ENCODE measurements at regions not wholly inside any gene's neighbourhood (a gene's known extent, or its start where the extent isn't known, plus 50 kb on each side); places are given as distances from the start of the nearest gene placed in this dataset.
"Not testable (repeated sequence)": the region's sequence is repeated elsewhere in the genome, so short reads cannot be mapped to it uniquely, and the experiment has no call there.

DNA sequence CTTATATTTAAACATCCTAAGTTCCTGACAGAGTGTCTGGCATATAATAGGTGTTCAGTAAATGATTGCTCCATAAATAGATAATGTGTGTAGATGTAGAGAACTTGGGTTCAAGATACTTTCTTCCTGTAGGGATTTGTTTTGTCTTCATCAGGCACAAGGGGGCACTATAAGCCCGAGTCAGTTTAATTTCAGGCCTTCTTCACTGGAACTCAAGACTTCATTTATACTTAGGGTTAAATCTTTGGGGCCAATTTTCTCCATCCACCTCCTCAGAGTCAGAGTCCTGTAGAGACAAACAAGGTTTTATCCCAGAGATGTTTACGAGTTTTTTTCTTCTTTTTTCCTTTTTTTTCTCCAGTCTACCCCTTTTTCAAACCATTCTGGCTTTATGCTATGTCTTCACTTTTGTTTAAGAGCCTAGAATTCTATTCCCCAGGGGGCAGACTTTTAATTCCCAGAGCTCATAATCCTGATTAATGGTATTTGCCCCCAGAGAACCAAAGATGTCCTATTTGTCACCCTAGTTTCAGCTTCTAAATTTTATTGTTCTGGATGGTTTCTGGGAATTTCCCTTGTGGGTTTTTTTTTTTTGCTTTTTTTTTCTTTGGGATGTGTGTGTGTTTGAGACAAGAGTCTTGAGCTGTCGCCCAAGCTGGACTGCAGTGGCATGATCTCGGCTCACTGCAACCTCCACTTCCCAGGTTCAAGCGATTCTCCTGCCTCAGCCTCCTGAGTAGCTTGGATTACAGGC lies 88.4 kb downstream of the HFE start:
- DNase-seq: no peak

GRCh38 chr6:26179675-26180074 lies 92.4 kb downstream of the HFE start:
- DNase-seq: no peak

- no peak for DNase-seq
Measured at GRCh38 chr6:26180346-26180745, 93.1 kb downstream of the HFE start.

GRCh38 chr6:26183237-26183580 lies 96.0 kb downstream of the HFE start:
- DNase-seq: no peak

GRCh38 chr6:26183581-26184366 lies 96.5 kb downstream of the HFE start:
- no peak for DNase-seq

- DNase-seq: no peak
Measured at GRCh38 chr6:26184367-26184891, 97.2 kb downstream of the HFE start.

- no peak for DNase-seq
Measured at GRCh38 chr6:26185004-26185403, 97.8 kb downstream of the HFE start.

GRCh38 chr6:26185802-26186201 lies 98.6 kb downstream of the HFE start:
- DNase-seq: no peak

DNA sequence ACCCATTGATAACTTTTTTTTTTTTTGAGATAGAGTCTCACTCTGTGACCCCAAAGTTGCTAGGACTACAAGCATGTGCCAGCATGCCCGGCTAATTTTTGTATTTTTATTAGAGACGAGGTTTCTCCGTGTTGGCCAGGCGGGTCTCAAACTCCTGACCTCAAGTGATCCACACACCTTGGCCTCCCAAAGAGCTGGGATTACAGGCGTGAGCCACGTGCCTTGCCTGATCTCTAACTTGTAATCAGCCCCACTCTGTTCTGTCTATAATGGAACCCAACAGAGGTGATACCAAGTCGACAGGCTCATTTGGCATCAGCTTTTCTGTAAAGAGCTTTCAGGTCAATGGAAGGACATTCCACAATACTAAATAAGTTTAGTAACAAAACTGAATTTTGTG lies 99.4 kb downstream of the HFE start:
- DNase-seq: no peak

GRCh38 chr6:26187292-26187691 lies 100.1 kb downstream of the HFE start:
- DNase-seq: no peak

DNA sequence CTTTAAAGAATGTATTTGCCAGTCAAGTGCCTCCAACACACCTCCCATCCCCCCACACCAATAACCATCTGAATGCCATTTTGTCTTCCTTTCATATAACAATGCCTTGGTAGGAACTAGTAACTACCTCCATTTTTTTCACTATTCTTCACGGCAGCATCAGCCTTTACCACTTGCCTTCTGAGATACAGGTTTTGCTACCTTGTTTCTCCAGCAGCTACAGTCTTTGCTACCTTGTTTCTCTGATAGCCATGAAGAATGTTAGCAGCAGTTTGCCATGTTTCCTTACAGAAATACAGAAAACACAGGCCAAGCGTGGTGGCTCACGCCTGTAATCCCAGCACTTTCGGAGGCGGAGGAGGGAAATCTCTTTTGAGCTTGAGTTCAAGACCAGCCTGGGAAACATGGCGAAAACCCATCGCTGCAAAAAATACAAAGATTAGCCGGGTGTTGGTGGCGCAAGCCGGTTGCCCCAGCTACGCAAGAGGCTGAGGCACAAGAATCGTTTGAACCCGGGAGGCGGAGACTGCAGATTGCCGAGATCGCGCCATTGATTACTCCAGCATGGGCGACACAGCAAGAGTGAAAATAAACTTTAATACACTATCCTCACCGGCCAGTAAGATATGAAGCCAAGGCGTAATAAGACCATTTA lies 100.9 kb downstream of the HFE start:
- no peak for DNase-seq

DNA sequence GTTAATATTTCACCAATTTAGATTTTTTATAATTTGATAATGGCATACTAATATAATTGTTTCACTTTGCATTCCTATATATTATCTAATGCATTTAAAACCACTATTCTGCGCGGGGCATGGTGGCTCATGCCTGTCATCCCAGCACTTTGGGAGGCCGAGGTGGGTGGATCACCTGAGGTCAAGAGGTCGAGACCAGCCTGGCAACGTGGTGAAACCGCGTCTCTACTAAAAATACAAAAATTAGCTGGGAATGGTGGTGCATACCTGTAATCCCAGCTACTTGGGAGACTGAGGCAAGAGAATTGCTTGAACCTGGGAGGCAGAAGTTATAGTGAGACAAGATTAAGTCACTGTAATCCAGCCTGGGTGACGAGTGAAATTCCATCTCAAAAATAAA lies 104.3 kb downstream of the HFE start:
- DNase-seq: not testable (repeated sequence)

DNA sequence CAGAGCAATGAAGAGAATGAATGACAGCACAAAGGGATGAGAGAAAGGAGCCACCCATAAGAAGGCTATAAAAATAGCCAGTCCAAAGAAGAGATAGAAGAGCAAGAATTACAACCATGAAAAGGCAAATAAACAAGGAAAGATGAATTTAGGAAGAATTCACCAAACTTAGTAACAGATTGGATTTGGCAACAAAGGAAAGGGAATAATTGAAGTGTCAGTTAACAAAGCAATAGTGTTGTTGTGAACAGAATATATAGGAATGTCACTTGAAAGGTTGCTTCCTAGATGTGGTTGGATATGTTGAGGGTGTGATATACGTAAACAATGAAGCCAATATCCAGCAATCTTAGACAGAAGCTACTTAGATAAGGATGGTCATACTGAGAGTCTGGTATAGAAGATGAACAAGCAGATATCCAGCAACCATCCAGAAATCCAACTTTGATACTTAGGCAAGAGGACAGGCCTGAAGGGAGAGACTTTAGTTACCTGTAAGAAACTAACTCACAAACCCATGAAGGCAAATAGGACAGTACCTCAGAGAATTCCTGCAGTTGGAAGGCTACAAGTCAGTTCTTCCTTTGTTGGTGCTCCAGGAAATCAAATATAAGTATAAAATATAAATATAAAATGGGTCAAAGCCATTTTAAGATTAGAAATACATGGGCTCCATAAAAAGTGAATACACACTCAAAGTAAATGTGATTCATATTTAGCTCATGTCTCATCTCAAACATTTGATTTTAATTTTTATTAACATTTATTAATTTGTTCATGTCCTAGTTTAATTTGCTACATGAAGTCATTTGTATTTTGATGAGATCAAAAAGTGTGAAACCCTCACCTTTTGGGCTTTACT lies 106.5 kb downstream of the HFE start:
- DNase-seq: no peak

DNA sequence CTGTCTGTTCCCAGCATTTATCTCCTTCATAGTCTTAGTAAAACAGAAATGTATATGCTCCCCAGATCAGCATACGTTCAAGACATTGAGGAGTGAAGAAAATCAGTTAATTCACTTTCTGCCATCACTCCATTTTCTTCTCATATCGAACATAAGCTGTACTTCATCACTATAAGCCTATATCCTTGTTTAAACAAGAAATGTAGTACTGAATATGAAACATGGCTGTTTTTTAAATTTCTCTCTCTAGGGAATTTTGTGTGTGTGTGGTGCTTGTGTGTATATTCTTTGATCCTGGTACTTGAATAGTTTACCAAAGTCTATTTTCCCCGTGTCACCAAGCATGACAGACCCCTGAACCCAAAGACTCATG lies 107.1 kb downstream of the HFE start:
- DNase-seq: no peak

- DNase-seq: no peak
Measured at GRCh38 chr6:26194816-26195375, 107.7 kb downstream of the HFE start.

DNA sequence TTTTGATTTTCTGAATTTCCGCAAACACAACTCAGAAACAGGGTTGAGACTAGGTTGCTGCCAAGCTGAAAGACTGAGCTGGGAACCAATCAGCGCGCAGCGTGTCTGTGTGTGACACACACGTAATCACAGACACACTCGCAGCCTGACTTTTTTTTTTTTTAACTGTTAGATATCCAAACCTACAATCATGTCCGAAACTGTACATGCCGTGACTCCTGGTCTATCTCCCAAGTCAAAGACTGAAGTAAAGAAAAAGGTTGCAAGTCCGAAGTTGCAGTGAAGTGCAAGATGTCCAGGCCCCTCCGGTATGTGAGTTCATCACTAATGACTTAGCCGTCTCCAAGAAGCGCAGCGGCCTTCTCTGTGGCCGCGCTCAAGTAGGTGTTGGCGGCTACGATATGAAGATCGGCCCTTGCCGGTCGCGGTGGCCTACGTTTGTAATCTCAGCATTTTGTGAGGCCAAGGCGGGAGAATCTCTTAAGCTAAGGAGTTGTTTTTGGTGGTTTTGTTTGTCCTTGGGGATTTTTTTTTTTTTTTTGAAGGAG lies 108.2 kb downstream of the HFE start:
- DNase-seq: no peak

- DNase-seq: no peak
Measured at GRCh38 chr6:26195924-26196845, 109.0 kb downstream of the HFE start.

DNA sequence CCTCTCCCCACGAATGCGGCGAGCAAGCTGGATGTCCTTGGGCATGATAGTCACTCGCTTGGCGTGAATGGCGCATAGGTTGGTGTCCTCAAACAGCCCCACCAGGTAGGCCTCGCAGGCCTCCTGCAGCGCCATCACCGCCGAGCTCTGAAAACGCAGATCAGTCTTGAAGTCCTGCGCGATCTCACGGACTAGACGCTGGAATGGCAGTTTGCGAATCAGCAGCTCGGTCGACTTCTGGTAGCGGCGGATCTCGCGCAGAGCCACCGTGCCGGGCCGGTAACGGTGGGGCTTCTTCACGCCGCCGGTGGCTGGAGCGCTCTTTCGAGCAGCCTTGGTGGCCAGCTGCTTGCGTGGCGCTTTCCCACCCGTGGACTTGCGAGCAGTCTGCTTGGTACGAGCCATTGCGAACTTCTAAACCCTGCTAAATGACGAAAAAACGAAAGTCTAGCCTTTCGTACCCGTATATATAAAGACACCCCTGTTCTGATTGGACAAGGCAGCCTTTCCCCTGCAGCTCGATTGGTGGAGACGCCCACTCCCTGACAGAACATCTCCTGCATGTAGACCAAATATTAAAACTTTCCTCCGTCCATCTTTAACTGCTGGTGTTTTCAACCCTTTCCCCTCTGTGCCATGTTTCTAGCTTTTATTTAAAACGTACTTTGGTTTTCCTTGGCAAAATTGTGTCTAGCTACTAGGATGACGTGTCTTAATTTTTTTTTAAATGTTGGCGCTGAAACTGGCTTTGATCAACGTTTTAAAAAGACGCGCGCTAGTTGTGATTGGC lies 109.8 kb downstream of the HFE start:
- peak; percentile 78 for DNase-seq

GRCh38 chr6:26197636-26197932 lies 110.4 kb downstream of the HFE start:
- DNase-seq: no peak

- peak; percentile 29 for DNase-seq
Measured at GRCh38 chr6:26197933-26198721, 110.9 kb downstream of the HFE start.

All from NCI-H2171 (cell line).